Mesodermal cell (in vitro differentiated cells): ENCODE measurements at regions not wholly inside any gene's neighbourhood (a gene's known extent, or its start where the extent isn't known, plus 50 kb on each side); places are given as distances from the start of the nearest gene placed in this dataset.

Source experiments
- H3K27ac ChIP-seq: 2 replicates; pipeline ENCODE4 v1.7.0; 2013; ENCODE audit warnings: mild to moderate bottlenecking, low read depth, low read length, moderate library complexity; ENCODE audit not compliant: severe bottlenecking
- H3K36me3 ChIP-seq: 2 replicates; pipeline ENCODE4 v1.7.1; 2013; ENCODE audit warnings: mild to moderate bottlenecking, low read length, moderate library complexity; ENCODE audit not compliant: control insufficient read depth, insufficient read depth
- H3K4me1 ChIP-seq: one replicate; pipeline ENCODE4 v1.7.1; 2013; ENCODE audit warnings: mild to moderate bottlenecking, low read length; ENCODE audit not compliant: insufficient read depth, control insufficient read depth, poor library complexity, severe bottlenecking
- H3K4me3 ChIP-seq: 2 replicates; pipeline ENCODE4 v1.7.0; 2013; ENCODE audit warnings: low read length, control low read depth, mild to moderate bottlenecking; ENCODE audit not compliant: insufficient read depth, poor library complexity, severe bottlenecking; ENCODE audit errors: extremely low read depth
- H3K9me3 ChIP-seq: 2 replicates; pipeline ENCODE4 v1.7.1; 2013; ENCODE audit warnings: mild to moderate bottlenecking, low read length, moderate library complexity; ENCODE audit not compliant: control insufficient read depth
- WGBS, 2 experiments: methylation state at CpG; one replicate each; pipeline ENCODE4 v1.1.5; 2013; ENCODE audit warnings: missing lambda C conversion rate in 2 of 2; ENCODE audit not compliant: insufficient coverage in 2 of 2; 5-methylcytosine and 5-hydroxymethylcytosine counted together

DNA sequence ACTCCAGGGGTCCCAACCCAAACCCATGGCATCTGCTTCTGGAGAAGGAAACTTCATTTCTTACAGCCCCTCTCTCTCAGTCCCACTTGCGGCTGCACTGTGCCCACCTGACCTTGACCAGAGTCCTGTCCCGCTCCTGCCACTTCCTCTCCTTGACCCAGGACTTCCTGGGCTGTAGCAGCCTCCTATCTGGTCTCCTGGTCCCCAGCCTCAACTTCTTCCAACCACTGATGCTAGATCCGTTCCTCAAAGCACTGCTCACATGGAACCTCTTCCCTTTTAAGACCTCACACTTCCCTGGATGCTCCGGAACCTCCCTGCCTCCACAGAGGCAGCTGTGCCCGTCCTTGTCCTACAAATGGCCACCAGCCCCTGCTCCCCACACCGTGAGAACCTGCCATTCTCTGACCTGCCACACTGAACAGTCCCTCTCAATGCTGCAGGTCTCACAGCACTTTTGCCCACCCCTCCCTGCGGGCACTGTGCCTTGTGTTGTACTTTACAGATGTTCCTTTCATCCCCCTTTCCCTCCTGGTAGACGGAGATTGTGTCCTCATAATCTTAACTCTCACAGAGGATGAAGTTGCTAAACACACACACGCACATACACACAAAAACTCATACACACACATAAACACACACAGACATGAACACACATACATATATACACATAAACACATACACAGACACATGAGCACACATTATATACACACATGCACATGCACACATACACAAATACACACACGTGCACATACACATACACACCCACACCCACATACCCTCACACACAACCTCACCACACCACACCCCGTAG lies 59.6 kb upstream of the NXT1 start:
- Histone ChIP-seq H3K4me1 (no peaks in the 10 kb centered on the region), H3K9me3 (no peaks in the 10 kb centered on the region), H3K36me3 (no peaks in the 10 kb centered on the region), H3K4me3 (no peak overlapping the region), H3K27ac (no peak overlapping the region)
- WGBS, 2 experiments, result 89 to 95% methylated on average over 11 of the region's 11 CpGs

DNA sequence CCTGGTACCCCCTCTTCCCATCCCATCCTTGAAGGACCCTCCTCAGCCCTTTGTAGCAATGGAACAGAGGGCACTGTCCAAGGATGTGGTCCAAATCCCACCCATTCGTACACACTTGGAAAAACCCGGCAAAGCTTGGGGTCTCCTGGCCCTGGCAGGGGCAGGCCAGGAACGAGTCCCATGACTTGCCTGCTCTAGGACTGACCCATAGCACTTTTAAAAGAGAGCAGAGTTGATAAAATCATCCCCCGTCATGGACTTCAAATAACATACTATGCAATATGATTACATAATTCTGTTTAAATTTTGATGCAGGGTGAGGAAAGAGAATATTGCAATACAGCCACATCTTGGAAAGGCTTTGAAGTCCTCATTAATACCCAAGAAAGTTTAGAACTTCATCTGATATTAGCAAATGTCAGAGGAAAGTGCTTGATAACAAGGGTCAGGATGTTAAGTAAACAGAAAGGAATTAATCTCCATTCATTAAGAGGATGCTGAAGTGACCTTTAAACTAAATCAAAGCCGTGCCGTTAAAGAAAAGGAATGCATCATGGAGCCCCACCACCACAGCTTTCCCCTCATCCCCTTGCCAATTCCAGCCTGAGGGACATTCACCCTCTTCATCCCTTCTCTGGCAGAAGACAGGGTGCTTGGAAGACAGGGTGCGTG lies 60.7 kb upstream of the NXT1 start:
- H3K27ac ChIP-seq, result no peak overlapping the region
- WGBS, 2 experiments, result 93 to 100% methylated on average over 4 to 5 of the region's 7 CpGs

DNA sequence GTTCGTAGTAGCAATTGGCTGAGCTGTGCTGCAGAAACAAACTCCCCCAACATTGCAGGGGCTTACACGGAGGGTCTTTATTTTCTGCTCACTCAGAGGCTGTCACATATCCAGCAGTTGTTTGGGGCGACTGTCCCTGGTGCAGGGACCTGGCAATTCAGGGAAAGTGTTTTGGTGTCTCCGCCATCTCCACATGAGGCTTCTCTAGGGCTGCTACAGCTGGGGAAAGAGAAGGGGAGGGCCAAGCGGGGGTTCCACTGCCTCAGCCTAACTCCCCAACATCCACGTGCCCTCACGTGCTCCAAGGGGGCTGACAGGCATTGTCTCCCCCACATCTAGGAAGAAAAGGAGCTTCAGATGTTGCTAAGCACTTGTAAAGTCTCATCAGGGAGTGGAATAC lies 61.3 kb upstream of the NXT1 start:
- WGBS, 2 experiments, result 86 to 100% methylated on average over 2 to 3 of the region's 7 CpGs

More for the DNA sequence above, 60.7 kb upstream of the NXT1 start:
- Histone ChIP-seq H3K36me3 (no peaks in the 10 kb centered on the region), H3K4me1 (no peaks in the 10 kb centered on the region), H3K4me3 (no peak overlapping the region), H3K9me3 (no peaks in the 10 kb centered on the region)

DNA sequence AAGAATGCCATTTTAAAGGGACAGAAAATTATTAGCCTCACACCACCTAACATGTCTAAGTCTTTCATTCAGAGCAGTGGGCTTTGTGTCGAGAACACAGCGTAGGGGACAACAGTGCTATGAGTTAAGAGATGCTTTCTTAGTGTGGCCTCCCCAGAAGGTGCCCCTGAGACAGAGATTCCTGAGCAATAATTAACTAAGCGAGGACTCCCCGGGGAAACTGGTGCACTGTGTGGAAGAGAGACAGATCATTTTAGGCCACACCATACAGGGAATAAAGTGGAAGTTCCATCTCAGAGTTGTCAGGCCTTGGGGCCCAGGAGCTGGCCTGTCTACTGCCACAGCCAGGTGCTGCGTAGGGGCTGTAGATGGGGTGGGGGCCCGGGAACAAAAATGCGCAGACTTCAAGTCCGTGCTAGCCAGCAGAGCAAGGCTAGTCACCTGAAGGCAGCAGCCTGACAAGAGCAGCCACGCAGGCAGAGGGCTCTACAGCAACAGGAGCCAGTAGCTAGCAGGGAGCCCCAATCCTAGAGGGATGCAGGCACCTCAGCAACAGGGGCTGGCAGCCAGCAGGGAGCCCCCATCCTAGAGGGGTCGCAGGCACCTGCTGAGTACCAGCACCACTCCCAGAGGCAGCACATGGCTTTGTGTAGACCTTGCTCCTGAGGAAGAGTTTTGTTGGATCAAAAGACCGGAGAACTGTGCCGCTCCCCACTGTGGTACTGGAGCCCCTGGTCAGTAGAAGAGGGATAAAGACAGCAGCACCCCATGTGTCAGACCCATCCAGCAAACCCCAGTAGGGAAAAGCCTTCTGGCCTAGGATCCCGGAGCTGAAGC lies 63.0 kb upstream of the NXT1 start:
- H3K36me3 ChIP-seq, result no peaks in the 10 kb centered on the region
- no peak overlapping the region for H3K27ac ChIP-seq
- no peaks in the 10 kb centered on the region for H3K9me3 ChIP-seq
- H3K4me3 ChIP-seq, result no peak overlapping the region
- no peaks in the 10 kb centered on the region for H3K4me1 ChIP-seq
- WGBS, 2 experiments, result 89 to 90% methylated on average over 11 of the region's 13 CpGs

More for the DNA sequence above, 61.3 kb upstream of the NXT1 start:
- Histone ChIP-seq H3K9me3 (no peaks in the 10 kb centered on the region), H3K4me3 (no peak overlapping the region), H3K4me1 (no peaks in the 10 kb centered on the region), H3K36me3 (no peaks in the 10 kb centered on the region), H3K27ac (no peak overlapping the region)

DNA sequence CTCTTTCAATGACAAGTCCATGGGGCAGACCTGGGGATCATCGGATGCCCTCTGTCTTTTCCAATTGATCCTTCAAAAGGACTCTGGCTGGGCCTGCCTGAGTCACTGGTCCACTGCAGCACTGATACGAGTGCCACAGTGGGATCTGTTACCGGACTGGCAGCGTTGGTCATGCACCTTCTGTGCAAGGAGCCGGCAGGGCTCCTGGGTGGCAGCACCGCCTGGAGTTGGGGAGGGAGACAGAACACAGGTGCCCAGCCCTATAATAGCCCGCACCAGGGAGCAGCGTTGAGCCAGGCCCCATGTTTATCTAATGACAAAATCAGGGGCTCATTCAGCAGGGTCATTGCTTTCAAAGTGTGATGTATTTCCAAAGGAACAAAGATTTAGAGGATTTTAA lies 64.2 kb upstream of the NXT1 start:
- WGBS, 2 experiments, result 90 to 98% methylated on average over 5 to 8 of the region's 8 CpGs

DNA sequence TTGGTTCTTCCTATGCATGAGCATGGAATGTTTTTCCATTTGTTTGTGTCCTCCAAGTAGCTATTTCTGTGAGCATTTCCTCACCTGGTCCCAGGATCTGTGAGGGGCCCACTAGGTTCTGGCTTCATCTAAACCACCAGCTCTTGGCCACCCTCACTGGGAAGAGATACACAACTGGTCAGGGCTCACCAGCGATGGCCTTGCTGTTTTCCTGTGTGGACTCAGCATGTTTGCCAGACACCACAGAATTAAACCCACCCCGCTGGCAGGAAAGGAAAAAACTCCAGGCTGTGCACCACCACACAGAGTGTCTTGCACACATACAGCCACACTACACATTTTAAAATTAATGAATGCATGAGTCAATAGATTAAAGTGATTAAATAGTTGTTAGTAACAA lies 65.1 kb upstream of the NXT1 start:
- H3K36me3 ChIP-seq, result no peaks in the 10 kb centered on the region
- 100% methylated on average over 1 to 2 of the region's 2 CpGs for WGBS, 2 experiments
- H3K9me3 ChIP-seq, result no peaks in the 10 kb centered on the region
- no peak overlapping the region for H3K27ac ChIP-seq
- H3K4me3 ChIP-seq, result no peak overlapping the region
- H3K4me1 ChIP-seq, result no peaks in the 10 kb centered on the region

More for the DNA sequence above, 64.2 kb upstream of the NXT1 start:
- Histone ChIP-seq H3K4me1 (no peaks in the 10 kb centered on the region), H3K4me3 (no peak overlapping the region), H3K9me3 (no peaks in the 10 kb centered on the region), H3K36me3 (no peaks in the 10 kb centered on the region), H3K27ac (no peak overlapping the region)

DNA sequence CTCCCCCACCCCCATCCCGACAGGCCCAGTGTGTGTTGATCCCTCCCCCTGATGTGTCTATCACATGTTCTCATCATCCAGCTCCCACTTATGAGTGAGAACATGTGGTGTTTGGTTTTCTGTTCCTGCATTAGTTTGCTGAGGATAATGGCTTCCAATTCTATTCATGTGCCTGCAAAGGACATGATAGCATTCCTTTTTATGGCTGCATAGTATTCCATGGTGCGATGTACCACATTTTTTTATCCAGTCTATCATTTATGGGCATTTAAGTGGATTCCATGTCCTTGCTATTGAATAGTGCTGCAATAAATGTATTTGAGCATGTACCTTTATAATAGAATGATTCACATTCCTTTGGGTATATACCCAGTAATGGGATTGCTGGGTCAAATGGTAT lies 66.6 kb upstream of the NXT1 start:
- Histone ChIP-seq H3K27ac (no peak overlapping the region), H3K4me1 (no peaks in the 10 kb centered on the region), H3K4me3 (no peak overlapping the region), H3K36me3 (no peaks in the 10 kb centered on the region), H3K9me3 (no peaks in the 10 kb centered on the region)
- WGBS, 2 experiments, result no CpG with 5 or more reads among the region's 2 CpGs

DNA sequence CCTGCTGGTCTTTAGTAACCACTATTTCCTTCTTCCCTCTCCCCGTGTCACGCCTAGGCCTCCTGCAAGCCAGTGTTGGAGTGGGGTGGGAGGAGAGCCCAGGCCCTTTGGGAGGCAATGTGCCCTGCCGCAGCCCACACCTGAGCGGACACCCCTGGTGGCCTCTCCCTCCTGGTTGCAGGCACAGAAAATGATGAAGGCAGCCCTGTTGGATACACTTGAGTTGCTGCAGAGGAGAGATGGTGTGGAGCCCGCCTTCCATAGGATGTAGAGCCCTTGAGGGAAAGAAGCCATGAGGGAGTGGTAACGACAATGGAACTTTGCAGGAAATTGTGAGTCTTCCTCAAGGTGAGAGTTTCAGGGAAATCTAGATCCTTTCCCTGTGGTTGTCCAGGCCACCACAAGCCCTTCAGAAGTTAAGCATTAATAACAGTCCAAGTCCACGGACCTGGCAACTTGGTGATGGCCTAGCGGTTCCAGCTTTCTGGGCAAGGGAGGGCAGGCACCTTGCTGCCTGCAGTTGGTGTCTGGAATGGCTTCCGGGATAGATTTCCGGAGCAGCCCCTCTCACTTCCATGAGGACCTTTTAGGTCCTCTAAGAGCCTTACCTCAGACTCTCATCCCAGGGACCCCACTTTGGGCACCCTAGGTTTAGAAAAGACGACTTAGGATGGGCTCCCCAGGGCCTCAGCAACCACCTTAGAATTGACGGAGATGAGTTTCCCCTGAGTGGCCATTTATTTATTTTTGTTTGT lies 67.3 kb upstream of the NXT1 start:
- Histone ChIP-seq H3K4me3 (no peak overlapping the region), H3K27ac (no peak overlapping the region), H3K4me1 (no peaks in the 10 kb centered on the region), H3K9me3 (no peaks in the 10 kb centered on the region), H3K36me3 (no peaks in the 10 kb centered on the region)
- 92 to 97% methylated on average over 4 to 8 of the region's 12 CpGs for WGBS, 2 experiments

DNA sequence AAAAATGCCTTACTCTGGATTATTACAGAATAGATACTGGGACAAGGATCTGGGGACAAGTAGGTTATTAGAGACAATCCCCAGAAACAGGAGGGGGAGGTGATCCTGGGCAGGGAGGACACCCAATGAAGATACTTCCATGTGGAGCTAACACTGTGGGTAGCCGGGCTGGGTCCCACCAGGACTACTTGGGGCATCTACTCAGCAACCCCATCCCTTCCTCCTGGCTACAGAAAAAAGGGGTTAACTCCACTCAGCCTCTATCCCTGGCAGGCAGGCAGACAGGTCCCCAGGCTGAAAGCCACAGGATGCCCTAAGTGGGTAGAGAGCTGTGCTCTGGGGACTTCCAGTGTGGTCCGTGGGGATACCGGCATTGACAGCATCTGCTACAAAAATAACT lies 68.0 kb upstream of the NXT1 start:
- Histone ChIP-seq H3K4me3 (no peak overlapping the region), H3K36me3 (no peaks in the 10 kb centered on the region), H3K4me1 (no peaks in the 10 kb centered on the region), H3K9me3 (no peaks in the 10 kb centered on the region), H3K27ac (no peak overlapping the region)
- WGBS, 2 experiments, result 82 to 86% methylated on average over 1 to 3 of the region's 3 CpGs

DNA sequence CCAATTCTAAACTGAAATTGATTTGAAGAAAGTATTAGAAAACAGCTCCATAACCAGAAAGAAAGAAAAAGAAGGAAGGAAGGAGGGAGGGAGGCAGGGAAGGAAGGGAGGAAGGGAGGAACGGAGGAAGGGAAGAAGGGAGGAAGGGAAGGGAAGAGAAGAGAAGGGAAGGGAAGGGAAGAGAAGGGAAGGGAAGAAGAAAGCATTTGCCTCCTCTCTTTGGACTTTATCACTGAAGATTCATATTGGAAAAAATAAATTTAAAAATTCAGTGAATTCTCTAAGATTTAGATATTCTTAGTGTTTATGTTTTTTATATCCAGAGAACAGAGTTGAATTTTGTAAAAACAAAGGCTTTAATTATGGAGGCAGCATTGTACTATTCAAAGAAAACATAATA lies 68.5 kb upstream of the NXT1 start:
- WGBS, 2 experiments, result 73 to 89% methylated on average over 1 of the region's 1 CpG
- Histone ChIP-seq H3K36me3 (no peaks in the 10 kb centered on the region), H3K27ac (no peak overlapping the region), H3K9me3 (no peaks in the 10 kb centered on the region), H3K4me3 (no peak overlapping the region), H3K4me1 (no peaks in the 10 kb centered on the region)
